PFSK-1 (cell line): ENCODE measurements at regions not wholly inside any gene's neighbourhood (a gene's known extent, or its start where the extent isn't known, plus 50 kb on each side); places are given as distances from the start of the nearest gene placed in this dataset.

ENCODE experiments used
- FOXP2 ChIP-seq: optimal IDR thresholded peaks from 2 replicates; pipeline ENCODE3; 2011; ENCODE audit warnings: borderline replicate concordance, control low read depth, inconsistent platforms; ENCODE audit not compliant: insufficient read depth; ENCODE audit errors: extremely low read length, extremely low read depth
- POLR2AphosphoS5 ChIP-seq: IDR thresholded peaks from 2 replicates; pipeline ENCODE4 v1.6.1; 2012; ENCODE audit warnings: low read depth, mild to moderate bottlenecking, control low read depth, low read length, moderate library complexity
- REST ChIP-seq, 2 experiments: IDR thresholded peaks; 2 replicates each; pipeline versions ENCODE4 v1.6.1 to v1.8.0; 2011 to 2012; ENCODE audit warnings: low read depth in 2 of 2, low read length in 2 of 2, control low read depth in 1 of 2, inconsistent platforms in 1 of 2, mild to moderate bottlenecking in 1 of 2, moderate library complexity in 1 of 2; ENCODE audit not compliant: insufficient read depth in 1 of 2
- SIN3A ChIP-seq: IDR thresholded peaks from 2 replicates; pipeline ENCODE4 v1.6.1; 2012; ENCODE audit warnings: mild to moderate bottlenecking, low read length, moderate library complexity, borderline replicate concordance; ENCODE audit not compliant: insufficient read depth
- TAF1 ChIP-seq: IDR thresholded peaks from 2 replicates; pipeline ENCODE4 v1.6.1; 2012; ENCODE audit warnings: low read length, control low read depth, borderline replicate concordance; ENCODE audit not compliant: insufficient read depth

- TF ChIP-seq POLR2AphosphoS5: no peak
- no peak for TF ChIP-seq SIN3A
- no peak for TF ChIP-seq FOXP2
- TF ChIP-seq REST (IDR thresholded peaks at IDR 0.05; ENCODE audit: insufficient read depth in 1 of 2, low read depth in 2 of 2, low read length in 2 of 2): no peak
- no peak for TF ChIP-seq TAF1
Observed at GRCh38 chr1:221162352-221162751, 283.1 kb downstream of the HLX start.

- no peak for TF ChIP-seq REST (IDR thresholded peaks at IDR 0.05; ENCODE audit: insufficient read depth in 1 of 2, low read depth in 2 of 2, low read length in 2 of 2)
- no peak for TF ChIP-seq FOXP2
- TF ChIP-seq TAF1: no peak
- no peak for TF ChIP-seq POLR2AphosphoS5
- TF ChIP-seq SIN3A: no peak
Observed at GRCh38 chr1:221162939-221163338, 283.7 kb downstream of the HLX start.

- TF ChIP-seq TAF1: no peak
- no peak for TF ChIP-seq FOXP2
- TF ChIP-seq REST (IDR thresholded peaks at IDR 0.05; ENCODE audit: insufficient read depth in 1 of 2, low read depth in 2 of 2, low read length in 2 of 2): no peak
- TF ChIP-seq POLR2AphosphoS5: no peak
- TF ChIP-seq SIN3A: no peak
Observed at GRCh38 chr1:221164029-221164428, 284.8 kb downstream of the HLX start.

GRCh38 chr1:221164951-221165838 lies 286.0 kb downstream of the HLX start:
- TF ChIP-seq FOXP2 (no peak), TAF1 (no peak), SIN3A (no peak), REST (IDR thresholded peaks at IDR 0.05; ENCODE audit: insufficient read depth in 1 of 2, low read depth in 2 of 2, low read length in 2 of 2) (no peak), POLR2AphosphoS5 (no peak)
